Fibroblast of lung (primary cell): ENCODE measurements at regions not wholly inside any gene's neighbourhood (a gene's known extent, or its start where the extent isn't known, plus 50 kb on each side); places are given as distances from the start of the nearest gene placed in this dataset.

ENCODE experiments used
- DNase-seq, 2 donors: peaks; one replicate each; pipeline versions ENCODE4 v3.0.0 to v3.0.0-alpha.2; 2010; ENCODE audit warnings: low read depth in 2 of 2
- H2AFZ ChIP-seq: 2 replicates; pipeline ENCODE4 v1.5.1; 2012; ENCODE audit warnings: low read length, control low read depth, inconsistent platforms
- H3K27ac ChIP-seq: 2 replicates; pipeline ENCODE4 v1.5.1; 2011; ENCODE audit warnings: low read length, control low read depth; ENCODE audit not compliant: insufficient read depth
- H3K27me3 ChIP-seq: 2 replicates; pipeline ENCODE4 v1.5.1; 2011; ENCODE audit warnings: mild to moderate bottlenecking, low read length; ENCODE audit not compliant: control insufficient read depth, insufficient read depth
- H3K36me3 ChIP-seq: 2 replicates; pipeline ENCODE4 v1.5.1; 2011; ENCODE audit warnings: low read length; ENCODE audit not compliant: control insufficient read depth, insufficient read depth
- H3K4me1 ChIP-seq: 2 replicates; pipeline ENCODE4 v1.5.1; 2011; ENCODE audit warnings: low read length; ENCODE audit not compliant: control insufficient read depth, insufficient read depth; ENCODE audit errors: extremely low read depth
- H3K4me2 ChIP-seq: 2 replicates; pipeline ENCODE4 v1.5.1; 2011; ENCODE audit warnings: low read length, control low read depth; ENCODE audit not compliant: insufficient read depth; ENCODE audit errors: extremely low read depth
- H3K4me3 ChIP-seq, 4 experiments: fragments of 200-600 bp in 1 of 4; sonication (generic) in 1 of 4; replicated peaks in 1 of 4; 2 replicates each; pipeline ENCODE4 v1.5.1; 2011 to 2016; ENCODE audit warnings: low read length in 4 of 4, low read depth in 3 of 4, mild to moderate bottlenecking in 3 of 4, control low read depth in 2 of 4, inconsistent platforms in 1 of 4, mixed read lengths in 1 of 4; ENCODE audit not compliant: insufficient read depth in 1 of 4; ENCODE audit errors: control extremely low read depth in 1 of 4
- H3K79me2 ChIP-seq: 2 replicates; pipeline ENCODE4 v1.5.1; 2012; ENCODE audit warnings: mild to moderate bottlenecking, low read length, inconsistent platforms; ENCODE audit not compliant: control insufficient read depth, insufficient read depth
- H3K9ac ChIP-seq: 2 replicates; pipeline ENCODE4 v1.5.1; 2011; ENCODE audit warnings: mild to moderate bottlenecking, low read length, control low read depth; ENCODE audit not compliant: insufficient read depth
- H3K9me3 ChIP-seq: 2 replicates; pipeline ENCODE4 v1.5.1; 2012; ENCODE audit warnings: low read depth, low read length; ENCODE audit not compliant: control insufficient read depth, insufficient read depth
- H4K20me1 ChIP-seq: 2 replicates; pipeline ENCODE4 v1.5.1; 2011; ENCODE audit warnings: low read length; ENCODE audit not compliant: control insufficient read depth, insufficient read depth; ENCODE audit errors: extremely low read depth
- CTCF ChIP-seq, 2 donors: IDR thresholded peaks in 1 of 2; conservative IDR thresholded peaks in 1 of 2; 1 replicate in 1 of 2; 2 replicates in 1 of 2; pipeline ENCODE4 v1.5.1; 2011 to 2012; ENCODE audit warnings: low read length in 2 of 2, control low read depth in 1 of 2, inconsistent platforms in 1 of 2, low read depth in 1 of 2, mild to moderate bottlenecking in 1 of 2
- EZH2 ChIP-seq: IDR thresholded peaks from 2 replicates; pipeline ENCODE4 v1.5.1; 2012; ENCODE audit warnings: low read length, control low read depth, mild to moderate bottlenecking; ENCODE audit errors: missing control alignments

- Histone ChIP-seq H3K9ac (no peak overlapping the region), H4K20me1 (no peaks in the 10 kb centered on the region), H3K9me3 (no peaks in the 10 kb centered on the region), H2AFZ (no peak overlapping the region), H3K27me3 (no peaks in the 10 kb centered on the region), H3K36me3 (no peaks in the 10 kb centered on the region), H3K4me1 (no peaks in the 10 kb centered on the region), H3K4me3 (no peak overlapping the region), H3K27ac (no peak overlapping the region), H3K79me2 (no peaks in the 10 kb centered on the region), H3K4me2 (no peak overlapping the region)
- no peak for TF ChIP-seq CTCF (conservative IDR thresholded peaks at IDR 0.05 in 1 of 2, IDR thresholded peaks at IDR 0.05 in 1 of 2; ENCODE audit: low read depth in 1 of 2, low read length in 2 of 2)
- TF ChIP-seq EZH2 = no peak
- DNase-seq = no peak
Observed at GRCh38 chr16:8188841-8189240, 401.5 kb downstream of the TMEM114 start.

- DNase-seq = no peak
- Histone ChIP-seq H3K27me3 (no peaks in the 10 kb centered on the region), H4K20me1 (no peaks in the 10 kb centered on the region), H3K9ac (no peak overlapping the region), H3K27ac (no peak overlapping the region), H3K9me3 (no peaks in the 10 kb centered on the region), H3K79me2 (no peaks in the 10 kb centered on the region), H3K36me3 (no peaks in the 10 kb centered on the region), H3K4me3 (no peak overlapping the region), H3K4me1 (no peaks in the 10 kb centered on the region), H3K4me2 (no peak overlapping the region), H2AFZ (no peak overlapping the region)
- TF ChIP-seq CTCF (conservative IDR thresholded peaks at IDR 0.05 in 1 of 2, IDR thresholded peaks at IDR 0.05 in 1 of 2; ENCODE audit: low read depth in 1 of 2, low read length in 2 of 2) = no peak
- no peak for TF ChIP-seq EZH2
Observed at GRCh38 chr16:8187782-8188372, 402.4 kb downstream of the TMEM114 start.

GRCh38 chr16:8184854-8185253 lies 405.5 kb downstream of the TMEM114 start:
- no peak for DNase-seq
- no peaks in the 10 kb centered on the region for H3K9me3 ChIP-seq
- TF ChIP-seq EZH2 (no peak), CTCF (conservative IDR thresholded peaks at IDR 0.05 in 1 of 2, IDR thresholded peaks at IDR 0.05 in 1 of 2; ENCODE audit: low read depth in 1 of 2, low read length in 2 of 2) (no peak)
- H4K20me1 ChIP-seq = no peaks in the 10 kb centered on the region
- H3K79me2 ChIP-seq = no peaks in the 10 kb centered on the region
- H3K4me2 ChIP-seq = no peak overlapping the region
- no peak overlapping the region for H2AFZ ChIP-seq
- no peak overlapping the region for H3K4me3 ChIP-seq
- H3K9ac ChIP-seq = no peak overlapping the region
- no peak overlapping the region for H3K27ac ChIP-seq
- no peaks in the 10 kb centered on the region for H3K36me3 ChIP-seq
- H3K4me1 ChIP-seq = no peaks in the 10 kb centered on the region
- no peaks in the 10 kb centered on the region for H3K27me3 ChIP-seq
